OCI-LY3 (cell line): ENCODE measurements at regions not wholly inside any gene's neighbourhood (a gene's known extent, or its start where the extent isn't known, plus 50 kb on each side); places are given as distances from the start of the nearest gene placed in this dataset.
"Not testable (repeated sequence)": the region's sequence is repeated elsewhere in the genome, so short reads cannot be mapped to it uniquely, and the experiment has no call there.

Source experiments
- EZH2phosphoT487 ChIP-seq: fragments of 200-600 bp; shearing (Covaris generic); IDR thresholded peaks from 2 replicates; pipeline ENCODE4 v1.6.1; 2018; ENCODE audit warnings: antibody characterized with exemption, mixed run types, low read depth
- TF ChIP-seq, protein P1 (sequence below): fragments of 200-600, 300-600 bp; sonication (generic); IDR thresholded peaks from 2 replicates; pipeline ENCODE4 v1.5.1; 2014; ENCODE audit warnings: antibody characterized with exemption, low read length, low read depth

DNA sequence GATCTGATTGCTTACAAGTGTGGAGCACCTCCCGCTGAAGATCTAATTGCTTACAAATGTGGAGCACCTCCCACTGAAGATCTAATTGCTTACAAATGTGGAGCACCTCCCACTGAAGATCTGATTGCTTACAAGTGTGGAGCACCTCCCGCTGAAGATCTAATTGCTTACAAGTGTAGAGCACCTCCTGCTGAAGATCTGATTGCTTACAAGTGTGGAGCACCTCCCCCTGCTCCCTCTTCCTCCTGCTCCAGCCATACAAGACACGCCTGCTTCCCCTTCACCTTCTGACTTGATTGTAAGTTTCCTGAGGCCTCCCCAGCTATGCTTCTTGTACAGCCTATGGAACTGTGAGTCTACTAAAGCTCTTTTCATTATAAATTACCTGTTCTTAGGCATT is 1014.9 kb downstream of the SOCS6 start:
- TF ChIP-seq, protein P1, sequence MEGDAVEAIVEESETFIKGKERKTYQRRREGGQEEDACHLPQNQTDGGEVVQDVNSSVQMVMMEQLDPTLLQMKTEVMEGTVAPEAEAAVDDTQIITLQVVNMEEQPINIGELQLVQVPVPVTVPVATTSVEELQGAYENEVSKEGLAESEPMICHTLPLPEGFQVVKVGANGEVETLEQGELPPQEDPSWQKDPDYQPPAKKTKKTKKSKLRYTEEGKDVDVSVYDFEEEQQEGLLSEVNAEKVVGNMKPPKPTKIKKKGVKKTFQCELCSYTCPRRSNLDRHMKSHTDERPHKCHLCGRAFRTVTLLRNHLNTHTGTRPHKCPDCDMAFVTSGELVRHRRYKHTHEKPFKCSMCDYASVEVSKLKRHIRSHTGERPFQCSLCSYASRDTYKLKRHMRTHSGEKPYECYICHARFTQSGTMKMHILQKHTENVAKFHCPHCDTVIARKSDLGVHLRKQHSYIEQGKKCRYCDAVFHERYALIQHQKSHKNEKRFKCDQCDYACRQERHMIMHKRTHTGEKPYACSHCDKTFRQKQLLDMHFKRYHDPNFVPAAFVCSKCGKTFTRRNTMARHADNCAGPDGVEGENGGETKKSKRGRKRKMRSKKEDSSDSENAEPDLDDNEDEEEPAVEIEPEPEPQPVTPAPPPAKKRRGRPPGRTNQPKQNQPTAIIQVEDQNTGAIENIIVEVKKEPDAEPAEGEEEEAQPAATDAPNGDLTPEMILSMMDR = not testable (repeated sequence)
- not testable (repeated sequence) for TF ChIP-seq EZH2phosphoT487
